ENCODE measurements at regions not wholly inside any gene's neighbourhood (a gene's known extent, or its start where the extent isn't known, plus 50 kb on each side); places are given as distances from the start of the nearest gene placed in this dataset.

- TF ChIP-seq, protein P1, sequence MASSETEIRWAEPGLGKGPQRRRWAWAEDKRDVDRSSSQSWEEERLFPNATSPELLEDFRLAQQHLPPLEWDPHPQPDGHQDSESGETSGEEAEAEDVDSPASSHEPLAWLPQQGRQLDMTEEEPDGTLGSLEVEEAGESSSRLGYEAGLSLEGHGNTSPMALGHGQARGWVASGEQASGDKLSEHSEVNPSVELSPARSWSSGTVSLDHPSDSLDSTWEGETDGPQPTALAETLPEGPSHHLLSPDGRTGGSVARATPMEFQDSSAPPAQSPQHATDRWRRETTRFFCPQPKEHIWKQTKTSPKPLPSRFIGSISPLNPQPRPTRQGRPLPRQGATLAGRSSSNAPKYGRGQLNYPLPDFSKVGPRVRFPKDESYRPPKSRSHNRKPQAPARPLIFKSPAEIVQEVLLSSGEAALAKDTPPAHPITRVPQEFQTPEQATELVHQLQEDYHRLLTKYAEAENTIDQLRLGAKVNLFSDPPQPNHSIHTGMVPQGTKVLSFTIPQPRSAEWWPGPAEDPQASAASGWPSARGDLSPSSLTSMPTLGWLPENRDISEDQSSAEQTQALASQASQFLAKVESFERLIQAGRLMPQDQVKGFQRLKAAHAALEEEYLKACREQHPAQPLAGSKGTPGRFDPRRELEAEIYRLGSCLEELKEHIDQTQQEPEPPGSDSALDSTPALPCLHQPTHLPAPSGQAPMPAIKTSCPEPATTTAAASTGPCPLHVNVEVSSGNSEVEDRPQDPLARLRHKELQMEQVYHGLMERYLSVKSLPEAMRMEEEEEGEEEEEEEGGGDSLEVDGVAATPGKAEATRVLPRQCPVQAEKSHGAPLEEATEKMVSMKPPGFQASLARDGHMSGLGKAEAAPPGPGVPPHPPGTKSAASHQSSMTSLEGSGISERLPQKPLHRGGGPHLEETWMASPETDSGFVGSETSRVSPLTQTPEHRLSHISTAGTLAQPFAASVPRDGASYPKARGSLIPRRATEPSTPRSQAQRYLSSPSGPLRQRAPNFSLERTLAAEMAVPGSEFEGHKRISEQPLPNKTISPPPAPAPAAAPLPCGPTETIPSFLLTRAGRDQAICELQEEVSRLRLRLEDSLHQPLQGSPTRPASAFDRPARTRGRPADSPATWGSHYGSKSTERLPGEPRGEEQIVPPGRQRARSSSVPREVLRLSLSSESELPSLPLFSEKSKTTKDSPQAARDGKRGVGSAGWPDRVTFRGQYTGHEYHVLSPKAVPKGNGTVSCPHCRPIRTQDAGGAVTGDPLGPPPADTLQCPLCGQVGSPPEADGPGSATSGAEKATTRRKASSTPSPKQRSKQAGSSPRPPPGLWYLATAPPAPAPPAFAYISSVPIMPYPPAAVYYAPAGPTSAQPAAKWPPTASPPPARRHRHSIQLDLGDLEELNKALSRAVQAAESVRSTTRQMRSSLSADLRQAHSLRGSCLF (CRISPR knock-in tag; IDR thresholded peaks at IDR 0.05; ENCODE audit: borderline replicate concordance) = no peak
- TF ChIP-seq SRSF1 (optimal IDR thresholded peaks at IDR 0.05; ENCODE audit: low read depth, low read length) (no peak), TCF12 (IDR thresholded peaks at IDR 0.05) (no peak), TCF12 (CRISPR knock-in tag; IDR thresholded peaks at IDR 0.05) (0 out of 2 replicates have a peak, but pooled peaks have one; percentile 37), REL (CRISPR knock-in tag; conservative IDR thresholded peaks at IDR 0.05) (no peak), ZNF225 (CRISPR knock-in tag; IDR thresholded peaks at IDR 0.05) (no peak), ZNF672 (CRISPR knock-in tag; IDR thresholded peaks at IDR 0.05) (no peak), ZNF124 (CRISPR knock-in tag; IDR thresholded peaks at IDR 0.05) (no peak), ZNF737 (CRISPR knock-in tag; IDR thresholded peaks at IDR 0.05; ENCODE audit: borderline replicate concordance) (no peak), ZNF335 (CRISPR knock-in tag; IDR thresholded peaks at IDR 0.05) (no peak), ELF3 (CRISPR knock-in tag; IDR thresholded peaks at IDR 0.05) (peak; percentile 74; the same call in 1 of the 2 replicates), ZNF501 (CRISPR knock-in tag; IDR thresholded peaks at IDR 0.05) (no peak), ZNF549 (CRISPR knock-in tag; IDR thresholded peaks at IDR 0.05) (no peak), ATF4 (CRISPR knock-in tag; IDR thresholded peaks at IDR 0.05) (peak in 1 of 2 experiments; percentile 75; a peak in 1 of 4 replicates), FOXK2 (IDR thresholded peaks at IDR 0.05) (peak; percentile 74), ZFY (CRISPR knock-in tag; IDR thresholded peaks at IDR 0.05) (no peak), REXO4 (CRISPR knock-in tag; IDR thresholded peaks at IDR 0.05; ENCODE audit: borderline replicate concordance) (no peak), ZNF782 (CRISPR knock-in tag; IDR thresholded peaks at IDR 0.05; ENCODE audit: borderline replicate concordance) (no peak), ATF1 (CRISPR knock-in tag; IDR thresholded peaks at IDR 0.05) (peak; percentile 63), PHF21A (CRISPR knock-in tag; IDR thresholded peaks at IDR 0.05) (peak; percentile 62; the same call in 1 of the 2 replicates)
- TF ChIP-seq, protein P2, sequence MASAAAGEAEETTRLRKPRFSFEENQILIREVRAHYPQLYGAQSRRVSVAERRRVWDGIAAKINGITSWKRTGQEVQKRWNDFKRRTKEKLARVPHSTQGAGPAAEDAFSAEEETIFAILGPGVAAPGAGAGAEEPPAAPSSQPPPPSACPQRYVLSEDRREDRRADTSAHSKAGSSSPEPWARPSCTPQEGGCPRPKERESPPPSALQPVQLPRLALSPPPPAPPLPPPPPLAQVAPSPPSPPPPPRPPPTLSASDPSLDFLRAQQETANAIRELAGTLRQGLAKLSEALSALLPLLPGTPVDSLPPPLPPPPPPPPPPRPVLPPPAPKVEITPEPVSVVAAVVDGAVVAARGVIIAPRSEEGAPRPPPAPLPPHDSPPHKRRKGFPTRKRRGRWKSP (CRISPR knock-in tag; IDR thresholded peaks at IDR 0.05) = no peak
- TF ChIP-seq, protein P3, sequence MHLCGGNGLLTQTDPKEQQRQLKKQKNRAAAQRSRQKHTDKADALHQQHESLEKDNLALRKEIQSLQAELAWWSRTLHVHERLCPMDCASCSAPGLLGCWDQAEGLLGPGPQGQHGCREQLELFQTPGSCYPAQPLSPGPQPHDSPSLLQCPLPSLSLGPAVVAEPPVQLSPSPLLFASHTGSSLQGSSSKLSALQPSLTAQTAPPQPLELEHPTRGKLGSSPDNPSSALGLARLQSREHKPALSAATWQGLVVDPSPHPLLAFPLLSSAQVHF (CRISPR knock-in tag; IDR thresholded peaks at IDR 0.05) = no peak
- TF ChIP-seq, protein P4, sequence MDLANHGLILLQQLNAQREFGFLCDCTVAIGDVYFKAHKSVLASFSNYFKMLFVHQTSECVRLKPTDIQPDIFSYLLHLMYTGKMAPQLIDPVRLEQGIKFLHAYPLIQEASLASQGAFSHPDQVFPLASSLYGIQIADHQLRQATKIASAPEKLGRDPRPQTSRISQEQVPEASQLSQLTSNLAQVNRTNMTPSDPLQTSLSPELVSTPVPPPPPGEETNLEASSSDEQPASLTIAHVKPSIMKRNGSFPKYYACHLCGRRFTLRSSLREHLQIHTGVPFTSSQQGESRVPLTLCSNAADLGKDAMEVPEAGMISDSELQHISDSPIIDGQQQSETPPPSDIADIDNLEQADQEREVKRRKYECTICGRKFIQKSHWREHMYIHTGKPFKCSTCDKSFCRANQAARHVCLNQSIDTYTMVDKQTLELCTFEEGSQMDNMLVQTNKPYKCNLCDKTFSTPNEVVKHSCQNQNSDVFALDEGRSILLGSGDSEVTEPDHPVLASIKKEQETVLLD (CRISPR knock-in tag; IDR thresholded peaks at IDR 0.05; ENCODE audit: low read depth) = no peak
Observed at GRCh38 chr5:165627548-165628170, 2122.2 kb downstream of the MAT2B start (continued).
